A673 (cell line): ENCODE measurements at regions not wholly inside any gene's neighbourhood (a gene's known extent, or its start where the extent isn't known, plus 50 kb on each side); places are given as distances from the start of the nearest gene placed in this dataset.

Source experiments
- CTCF ChIP-seq: fragments of 300-800, 200-600 bp; sonication (generic); conservative IDR thresholded peaks from 2 replicates; pipeline ENCODE4 v1.5.1; 2017; ENCODE audit warnings: low read depth, mild to moderate bottlenecking, antibody characterized with exemption, low read length, moderate library complexity, mixed read lengths
- EZH2 ChIP-seq: fragments of 200-600 bp; sonication (generic); IDR thresholded peaks from 2 replicates; pipeline ENCODE4 v1.6.1; 2017; ENCODE audit warnings: borderline replicate concordance, low read depth, mild to moderate bottlenecking, mixed read lengths, antibody characterized with exemption, low read length; ENCODE audit not compliant: poor library complexity, severe bottlenecking

GRCh38 chr5:33114361-33114760, 326.4 kb upstream of the TARS1 start:
- TF ChIP-seq CTCF (no peak), EZH2 (no peak)
